Inflammatory macrophage treated with lipopolysaccharide for 4 hours (primary cell): ENCODE measurements at regions not wholly inside any gene's neighbourhood (a gene's known extent, or its start where the extent isn't known, plus 50 kb on each side); places are given as distances from the start of the nearest gene placed in this dataset.

Experiments used
- DNase-seq: peaks from one replicate; pipeline ENCODE4 v3.0.0-alpha.2; 2020

DNA sequence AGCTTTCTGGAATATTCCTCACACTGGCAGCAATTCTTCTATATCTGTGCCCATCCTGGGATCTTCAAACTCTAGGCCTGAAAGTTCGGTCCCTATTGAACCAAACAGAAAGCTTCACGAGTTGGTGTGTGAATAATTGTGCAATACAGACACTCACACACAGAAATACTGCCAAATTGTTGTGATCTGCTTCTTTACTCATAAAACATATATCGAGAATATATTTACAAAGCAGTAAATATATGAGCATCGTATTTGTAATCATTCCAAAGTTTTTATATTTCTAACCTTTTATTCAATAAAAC is 56.6 kb upstream of the BEX4 start:
- no peak for DNase-seq

GRCh38 chrX:103157496-103158316 is 57.2 kb upstream of the BEX4 start:
- peak; percentile 13 for DNase-seq

- DNase-seq: peak; percentile 17
Observed at GRCh38 chrX:103155201-103155600, 59.7 kb upstream of the BEX4 start.

DNA sequence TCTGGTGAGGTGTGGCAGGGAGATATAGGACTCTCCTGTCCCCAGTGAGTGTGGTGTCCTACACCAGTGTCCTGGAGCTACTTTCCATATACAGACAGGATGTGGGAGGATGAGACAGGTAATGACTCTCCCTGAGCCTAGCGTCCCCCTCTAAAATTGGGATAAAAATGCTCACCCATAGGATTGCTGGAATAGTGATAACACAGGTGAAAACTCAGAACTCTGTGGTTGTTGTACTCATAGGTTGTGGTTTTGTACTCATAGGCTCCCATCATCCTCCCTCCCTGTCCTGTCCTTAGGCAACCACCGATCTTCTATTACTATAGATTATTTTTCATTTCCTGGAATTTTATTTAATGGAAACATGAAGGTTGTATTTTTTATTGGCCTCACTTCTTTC is 60.7 kb upstream of the NXF3 start:
- DNase-seq: no peak

- no peak for DNase-seq
Observed at GRCh38 chrX:103151799-103152198, 58.9 kb upstream of the NXF3 start.

GRCh38 chrX:103149652-103150051 is 56.7 kb upstream of the NXF3 start:
- no peak for DNase-seq

DNA sequence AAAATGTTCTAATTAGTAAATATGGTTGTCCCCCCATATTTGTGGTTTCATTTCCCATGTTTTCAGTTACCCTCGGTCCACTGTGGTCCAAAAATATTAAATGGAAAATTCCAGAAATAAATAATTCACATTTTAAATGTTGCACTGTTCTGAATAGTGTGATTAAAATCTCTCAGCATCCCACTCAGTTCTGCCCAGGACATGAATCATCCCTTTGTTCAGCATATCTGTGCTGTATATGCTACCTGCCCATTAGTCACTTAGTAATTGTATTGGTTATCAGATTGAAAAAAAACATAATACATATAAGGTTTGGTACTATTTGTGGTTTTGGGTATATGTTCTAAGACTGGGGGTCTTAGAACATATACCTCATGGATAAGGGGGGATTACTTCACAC is 55.1 kb upstream of the NXF3 start:
- no peak for DNase-seq
